ENCODE measurements at regions not wholly inside any gene's neighbourhood (a gene's known extent, or its start where the extent isn't known, plus 50 kb on each side); places are given as distances from the start of the nearest gene placed in this dataset.

- TF ChIP-seq EZH2 (IDR thresholded peaks at IDR 0.05; ENCODE audit: insufficient read depth, low read length), result no peak
- TF ChIP-seq CTCF (IDR thresholded peaks at IDR 0.05; ENCODE audit: insufficient read depth, low read depth, low read length), result peak; percentile 74
- no peaks in the 10 kb centered on the region for H3K4me1 Mint-ChIP-seq (ENCODE audit: low read depth, unreplicated experiment)
- H3K27me3 Mint-ChIP-seq (ENCODE audit: low read depth, unreplicated experiment), result no peaks in the 10 kb centered on the region
- H3K27ac ChIP-seq (ENCODE audit: low read depth, low read length), result no peak overlapping the region
- H3K9me3 Mint-ChIP-seq (ENCODE audit: unreplicated experiment), result no peaks in the 10 kb centered on the region
- H3K4me2 ChIP-seq (ENCODE audit: low read length), result no peak overlapping the region
- H2AFZ ChIP-seq (ENCODE audit: low read depth, low read length), result no peak overlapping the region
- no peaks in the 10 kb centered on the region for H3K27me3 ChIP-seq (ENCODE audit: insufficient read depth, low read length)
- H3K9me3 ChIP-seq (ENCODE audit: insufficient read depth, low read depth, low read length), result no peaks in the 10 kb centered on the region
- no peak overlapping the region for H3K9ac ChIP-seq (ENCODE audit: low read length)
- no peak for FAIRE-seq
- no peak overlapping the region for H3K27ac Mint-ChIP-seq (ENCODE audit: unreplicated experiment)
- no peaks in the 10 kb centered on the region for H3K79me2 ChIP-seq (ENCODE audit: insufficient read depth, low read length)
- H3K4me1 ChIP-seq (ENCODE audit: insufficient read depth, low read length), result no peaks in the 10 kb centered on the region
- H4K20me1 ChIP-seq (ENCODE audit: insufficient read depth, low read length), result peaks cover 24% of the 10 kb centered on the region
- DNase-seq (ENCODE audit: low read depth), result no peak
- no peak overlapping the region for H3K4me3 Mint-ChIP-seq (ENCODE audit: unreplicated experiment)
- peaks cover 26% of the 10 kb centered on the region for H3K36me3 Mint-ChIP-seq (ENCODE audit: low read depth, unreplicated experiment)
- H3K36me3 ChIP-seq (ENCODE audit: insufficient read depth, low read length), result peaks cover 5% of the 10 kb centered on the region
- no peak overlapping the region for H3K4me3 ChIP-seq (ENCODE audit: insufficient read depth, low read depth, low read length)
Measured at GRCh38 chr9:109880276-109881169, 100.5 kb downstream of the PALM2AKAP2 start.

DNA sequence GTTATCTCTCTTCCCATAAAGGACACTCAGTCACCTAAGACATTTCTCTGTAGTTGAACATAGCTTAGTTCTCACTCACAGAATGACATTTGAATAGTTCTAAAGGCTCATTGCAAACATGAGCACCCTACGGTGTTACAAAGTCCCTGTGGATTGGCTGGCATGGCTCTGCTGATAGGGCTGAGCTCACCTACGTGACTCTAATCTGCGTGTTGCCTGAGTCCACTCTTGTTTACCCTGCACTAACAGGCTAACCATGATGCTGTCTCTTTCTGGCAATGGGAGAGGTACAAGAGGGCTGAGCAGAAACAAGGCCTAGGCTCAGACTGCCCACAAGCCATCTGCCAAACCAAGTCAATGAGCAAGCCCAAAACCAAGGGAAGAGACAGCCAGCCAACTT lies 103.6 kb downstream of the PALM2AKAP2 start:
- peaks cover 17% of the 10 kb centered on the region for H4K20me1 ChIP-seq (ENCODE audit: insufficient read depth, low read length)
- H3K4me1 ChIP-seq (ENCODE audit: insufficient read depth, low read length), result peaks cover 10% of the 10 kb centered on the region
- H3K9ac ChIP-seq (ENCODE audit: low read length), result no peak overlapping the region
- H3K27me3 Mint-ChIP-seq (ENCODE audit: low read depth, unreplicated experiment), result no peaks in the 10 kb centered on the region
- H3K9me3 ChIP-seq (ENCODE audit: insufficient read depth, low read depth, low read length), result no peaks in the 10 kb centered on the region
- H3K27ac ChIP-seq (ENCODE audit: low read depth, low read length), result no peak overlapping the region
- no peaks in the 10 kb centered on the region for H3K9me3 Mint-ChIP-seq (ENCODE audit: unreplicated experiment)
- FAIRE-seq (no peak), DNase-seq (ENCODE audit: low read depth) (no peak)
- H3K4me1 Mint-ChIP-seq (ENCODE audit: low read depth, unreplicated experiment), result peaks cover 13% of the 10 kb centered on the region
- no peak overlapping the region for H3K4me3 Mint-ChIP-seq (ENCODE audit: unreplicated experiment)
- H3K79me2 ChIP-seq (ENCODE audit: insufficient read depth, low read length), result peaks cover 2% of the 10 kb centered on the region
- H3K36me3 Mint-ChIP-seq (ENCODE audit: low read depth, unreplicated experiment), result peaks cover 25% of the 10 kb centered on the region
- H3K27ac Mint-ChIP-seq (ENCODE audit: unreplicated experiment), result no peak overlapping the region
- no peaks in the 10 kb centered on the region for H3K27me3 ChIP-seq (ENCODE audit: insufficient read depth, low read length)
- H2AFZ ChIP-seq (ENCODE audit: low read depth, low read length), result no peak overlapping the region
- H3K36me3 ChIP-seq (ENCODE audit: insufficient read depth, low read length), result peaks cover 5% of the 10 kb centered on the region
- H3K4me2 ChIP-seq (ENCODE audit: low read length), result no peak overlapping the region
- TF ChIP-seq CTCF (IDR thresholded peaks at IDR 0.05; ENCODE audit: insufficient read depth, low read depth, low read length) (no peak), EZH2 (IDR thresholded peaks at IDR 0.05; ENCODE audit: insufficient read depth, low read length) (no peak)
- no peak overlapping the region for H3K4me3 ChIP-seq (ENCODE audit: insufficient read depth, low read depth, low read length)

- DNase-seq (ENCODE audit: low read depth) (no peak), FAIRE-seq (no peak)
- H3K27ac Mint-ChIP-seq (ENCODE audit: unreplicated experiment), result peak overlapping the region; percentile 47
- H3K9me3 Mint-ChIP-seq (ENCODE audit: unreplicated experiment), result no peaks in the 10 kb centered on the region
- H3K4me1 ChIP-seq (ENCODE audit: insufficient read depth, low read length), result peaks cover 10% of the 10 kb centered on the region
- H3K36me3 Mint-ChIP-seq (ENCODE audit: low read depth, unreplicated experiment), result peaks cover 17% of the 10 kb centered on the region
- TF ChIP-seq EZH2 (IDR thresholded peaks at IDR 0.05; ENCODE audit: insufficient read depth, low read length) (no peak), CTCF (IDR thresholded peaks at IDR 0.05; ENCODE audit: insufficient read depth, low read depth, low read length) (no peak)
- peaks cover 5% of the 10 kb centered on the region for H3K36me3 ChIP-seq (ENCODE audit: insufficient read depth, low read length)
- no peak overlapping the region for H3K4me3 ChIP-seq (ENCODE audit: insufficient read depth, low read depth, low read length)
- H3K4me2 ChIP-seq (ENCODE audit: low read length), result peak overlapping the region; percentile 50
- H4K20me1 ChIP-seq (ENCODE audit: insufficient read depth, low read length), result peaks cover 11% of the 10 kb centered on the region
- H3K9ac ChIP-seq (ENCODE audit: low read length), result no peak overlapping the region
- H3K4me3 Mint-ChIP-seq (ENCODE audit: unreplicated experiment), result no peak overlapping the region
- H2AFZ ChIP-seq (ENCODE audit: low read depth, low read length), result no peak overlapping the region
- H3K27ac ChIP-seq (ENCODE audit: low read depth, low read length), result peak overlapping the region; percentile 70
- H3K27me3 ChIP-seq (ENCODE audit: insufficient read depth, low read length), result no peaks in the 10 kb centered on the region
- H3K9me3 ChIP-seq (ENCODE audit: insufficient read depth, low read depth, low read length), result no peaks in the 10 kb centered on the region
- H3K27me3 Mint-ChIP-seq (ENCODE audit: low read depth, unreplicated experiment), result no peaks in the 10 kb centered on the region
- peaks cover 2% of the 10 kb centered on the region for H3K79me2 ChIP-seq (ENCODE audit: insufficient read depth, low read length)
- H3K4me1 Mint-ChIP-seq (ENCODE audit: low read depth, unreplicated experiment), result peaks cover 16% of the 10 kb centered on the region
Measured at GRCh38 chr9:109886041-109886440, 106.0 kb downstream of the PALM2AKAP2 start.
